ENCODE measurements at regions not wholly inside any gene's neighbourhood (a gene's known extent, or its start where the extent isn't known, plus 50 kb on each side); places are given as distances from the start of the nearest gene placed in this dataset.

GRCh38 chr20:9919271-9920014 is 80.6 kb upstream of the PAK5 start:
- DNase-seq: no peak

DNA sequence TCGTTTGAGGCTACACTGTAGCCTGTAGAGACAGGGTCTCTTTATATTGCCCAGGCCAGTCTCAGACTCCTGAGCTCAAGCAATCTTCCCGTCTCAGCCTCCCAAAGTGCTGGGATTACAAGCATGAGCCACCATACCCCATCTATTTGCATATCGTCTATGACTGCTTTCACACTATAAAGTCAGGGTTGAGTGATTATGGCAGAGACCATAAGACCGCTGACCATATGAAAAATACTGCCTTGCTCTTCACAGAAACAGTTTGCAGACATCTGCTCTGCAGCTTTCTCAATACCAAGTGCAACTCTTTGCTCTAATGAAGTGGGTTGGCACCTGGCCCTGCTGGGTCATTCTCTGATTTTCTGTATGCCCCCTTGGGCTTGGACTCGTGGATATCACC is 79.5 kb upstream of the PAK5 start:
- no peak for DNase-seq

DNA sequence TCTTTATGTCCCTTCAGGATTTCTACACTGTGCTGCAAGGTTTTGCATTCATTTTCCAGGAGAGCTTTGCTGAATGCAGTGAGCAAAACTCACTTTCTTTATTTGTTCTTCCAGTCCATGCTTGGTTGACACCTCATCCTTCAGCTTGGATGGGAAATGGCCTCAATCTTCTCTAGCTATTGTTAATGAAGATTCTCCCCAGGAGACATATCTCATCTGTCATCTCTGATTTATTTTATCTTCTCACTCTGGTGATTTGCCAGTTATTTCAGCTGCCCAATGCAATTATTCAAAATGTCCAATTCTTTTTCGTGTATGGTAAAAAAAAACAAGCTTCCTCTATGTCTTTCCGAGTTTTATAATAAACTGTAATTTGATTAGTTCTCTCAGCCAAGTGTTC is 77.9 kb upstream of the PAK5 start:
- DNase-seq: no peak

DNA sequence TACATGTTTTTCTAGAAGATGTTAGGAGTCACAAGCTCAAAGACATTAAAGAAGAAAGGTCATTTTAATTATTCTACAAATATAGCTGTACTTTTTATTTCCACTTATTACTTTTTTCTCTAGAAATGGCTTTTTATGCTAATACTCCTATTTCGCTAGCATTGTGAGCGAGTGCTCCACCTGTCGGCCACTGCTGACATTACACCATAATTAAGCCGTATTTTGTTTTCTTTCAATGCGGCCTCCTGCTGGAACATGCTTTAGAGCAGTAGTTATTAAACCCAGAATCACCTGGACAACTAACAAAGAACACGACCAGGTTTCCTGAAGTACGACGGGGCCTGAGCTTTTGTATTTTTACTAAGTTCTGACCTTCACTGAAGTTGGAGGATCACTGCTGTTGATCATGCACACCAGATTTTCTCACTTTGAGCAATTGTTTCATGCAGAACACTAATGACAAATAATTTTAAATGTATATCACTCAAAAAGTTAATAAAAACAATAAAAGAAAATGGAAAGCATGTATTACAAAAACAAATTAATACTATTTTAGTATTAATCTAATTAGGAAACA is 74.1 kb upstream of the PAK5 start:
- DNase-seq: peak; percentile 58

GRCh38 chr20:9912290-9912689 is 73.4 kb upstream of the PAK5 start:
- DNase-seq: no peak

- no peak for DNase-seq
Measured at GRCh38 chr20:9911519-9911918, 72.6 kb upstream of the PAK5 start.

- no peak for DNase-seq
Measured at GRCh38 chr20:9909167-9909566, 70.3 kb upstream of the PAK5 start.

DNA sequence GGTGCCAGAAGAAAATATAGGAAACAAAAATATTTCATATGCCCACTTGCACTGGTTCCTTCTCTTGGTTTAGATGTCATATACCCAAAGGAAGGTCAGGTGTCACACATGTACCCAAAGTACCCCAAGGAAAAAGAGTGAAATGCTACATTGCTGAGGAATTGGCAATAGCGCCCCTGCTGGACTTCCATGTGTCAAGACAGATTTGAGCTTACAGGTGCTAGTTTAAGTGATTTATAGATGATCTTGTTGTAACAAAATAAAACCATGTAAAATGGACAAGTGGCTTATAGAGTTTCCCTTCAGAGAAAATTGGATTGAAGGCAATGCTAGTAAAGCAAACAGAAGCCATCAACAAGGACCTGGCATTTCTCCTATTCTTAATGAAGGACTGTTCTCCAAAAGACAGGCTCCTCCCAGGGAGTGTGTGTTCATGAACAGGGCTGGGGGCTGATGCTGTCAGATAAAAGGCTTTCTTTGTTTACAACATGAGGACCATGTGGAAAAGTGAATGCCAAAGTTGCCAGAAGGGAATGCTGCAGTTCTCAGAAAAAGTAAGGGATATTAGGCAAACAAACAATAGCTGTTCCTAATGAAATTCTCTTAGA is 64.3 kb upstream of the PAK5 start:
- no peak for DNase-seq

DNA sequence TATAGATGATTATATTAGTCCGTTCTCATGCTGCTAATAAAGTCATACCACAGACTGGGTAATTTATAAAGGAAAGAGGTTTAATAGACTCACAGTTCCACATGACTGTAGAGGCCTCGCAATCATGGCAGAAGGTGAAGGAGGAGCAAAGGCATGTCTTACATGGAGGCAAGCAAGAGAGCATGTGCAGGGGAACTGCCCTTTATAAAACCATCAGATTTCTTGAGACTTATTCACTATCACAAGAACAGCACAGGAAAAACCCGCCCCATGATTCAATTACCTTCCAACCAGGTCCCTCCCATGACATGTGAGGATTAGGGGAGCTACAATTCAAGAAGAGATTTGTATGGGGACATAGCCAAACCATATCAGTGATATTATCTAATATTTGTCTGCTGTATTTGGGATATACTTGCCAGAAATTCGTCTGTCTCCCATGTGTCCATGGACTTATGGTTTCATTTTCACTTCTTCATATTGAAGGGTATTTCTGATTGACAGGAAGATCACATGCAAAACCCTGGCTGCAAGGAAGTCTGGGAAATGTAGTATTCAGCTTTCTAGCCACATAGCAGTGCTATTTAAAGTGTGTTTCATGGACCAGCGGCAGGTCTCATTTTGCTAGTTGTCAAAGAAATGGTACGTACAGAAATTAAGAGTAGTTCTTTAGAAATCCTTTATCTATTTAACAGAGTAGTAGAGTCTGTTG is 50.5 kb upstream of the PAK5 start:
- DNase-seq: no peak
